Upper lobe of left lung (tissue), 4 donors: ENCODE measurements at regions not wholly inside any gene's neighbourhood (a gene's known extent, or its start where the extent isn't known, plus 50 kb on each side); places are given as distances from the start of the nearest gene placed in this dataset.

Source experiments
- POLR2A ChIP-seq, 4 donors: fragments of 450-650 bp; IDR thresholded peaks; one replicate each; pipeline ENCODE4 v1.5.1; 2016 to 2017; ENCODE audit warnings: antibody characterized with exemption in 4 of 4, mild to moderate bottlenecking in 2 of 4
- POLR2AphosphoS5 ChIP-seq, 2 donors: sonication (generic); formaldehyde crosslinking; IDR thresholded peaks; one replicate each; pipeline ENCODE4 v1.5.1; 2017; ENCODE audit warnings: antibody characterized with exemption in 2 of 2
- TF ChIP-seq, protein P1 (sequence below), 6 experiments: fragments of 450-650 bp in 4 of 6; fragments of 200-600 bp in 2 of 6; sonication (generic) in 2 of 6; IDR thresholded peaks; one replicate each; pipeline ENCODE4 v1.5.1; 2016 to 2019; ENCODE audit warnings: antibody characterized with exemption in 6 of 6

DNA sequence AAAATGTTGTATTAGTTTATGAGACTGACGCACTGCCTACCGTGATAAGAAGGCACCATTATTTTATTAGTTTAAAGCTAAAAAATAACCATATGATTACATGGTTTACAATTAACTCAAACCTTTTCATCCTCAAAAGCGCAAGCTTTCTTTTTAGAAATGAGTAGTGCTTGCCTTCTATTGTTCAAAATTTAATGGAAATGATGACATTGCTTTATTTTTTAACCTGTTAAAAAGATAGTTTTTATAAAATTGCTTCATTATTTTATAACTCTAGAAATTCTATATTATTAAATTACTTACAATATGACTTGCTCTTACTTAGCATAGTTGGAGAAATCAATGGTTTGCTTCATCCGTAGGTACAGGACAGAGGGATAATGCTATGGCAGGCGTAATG, 78.7 kb upstream of the HDDC2 start:
- TF ChIP-seq POLR2AphosphoS5 (IDR thresholded peaks at IDR 0.05) (no peak), POLR2A (IDR thresholded peaks at IDR 0.05) (no peak)
- TF ChIP-seq, protein P1, sequence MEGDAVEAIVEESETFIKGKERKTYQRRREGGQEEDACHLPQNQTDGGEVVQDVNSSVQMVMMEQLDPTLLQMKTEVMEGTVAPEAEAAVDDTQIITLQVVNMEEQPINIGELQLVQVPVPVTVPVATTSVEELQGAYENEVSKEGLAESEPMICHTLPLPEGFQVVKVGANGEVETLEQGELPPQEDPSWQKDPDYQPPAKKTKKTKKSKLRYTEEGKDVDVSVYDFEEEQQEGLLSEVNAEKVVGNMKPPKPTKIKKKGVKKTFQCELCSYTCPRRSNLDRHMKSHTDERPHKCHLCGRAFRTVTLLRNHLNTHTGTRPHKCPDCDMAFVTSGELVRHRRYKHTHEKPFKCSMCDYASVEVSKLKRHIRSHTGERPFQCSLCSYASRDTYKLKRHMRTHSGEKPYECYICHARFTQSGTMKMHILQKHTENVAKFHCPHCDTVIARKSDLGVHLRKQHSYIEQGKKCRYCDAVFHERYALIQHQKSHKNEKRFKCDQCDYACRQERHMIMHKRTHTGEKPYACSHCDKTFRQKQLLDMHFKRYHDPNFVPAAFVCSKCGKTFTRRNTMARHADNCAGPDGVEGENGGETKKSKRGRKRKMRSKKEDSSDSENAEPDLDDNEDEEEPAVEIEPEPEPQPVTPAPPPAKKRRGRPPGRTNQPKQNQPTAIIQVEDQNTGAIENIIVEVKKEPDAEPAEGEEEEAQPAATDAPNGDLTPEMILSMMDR (IDR thresholded peaks at IDR 0.05): no peak
